K562 (cell line): ENCODE measurements at regions not wholly inside any gene's neighbourhood (a gene's known extent, or its start where the extent isn't known, plus 50 kb on each side); places are given as distances from the start of the nearest gene placed in this dataset.

Source experiments
- ATAC-seq: fragments of 200-7000 bp; cut with Tn5 transposase; 3 replicates; pipeline ENCODE4 v1.9.1; 2020; ENCODE audit warnings: moderate library complexity
- BruUV-seq: library from RNA; stranded (reverse); fragments of 400-500 nt; replicated peaks from 2 replicates; lab custom pipeline; 2021; lab: Mats Ljungman, UMichigan
- CTCF ChIA-PET: fragments of 300-600 bp; formaldehyde crosslinking; extraction: SDS; loops from one replicate; lab custom pipeline; 2021; ENCODE audit warnings: low intra/inter-chr PET ratio; lab: Yijun Ruan, JAX
- POLR2A ChIA-PET: fragments of 300-600, 350-650 bp; sonication (Branson Sonifier 250); formaldehyde crosslinking; extraction: SDS; loops from one replicate; lab custom pipeline; 2021; ENCODE audit warnings: antibody characterized with exemption, inconsistent platforms; lab: Yijun Ruan, JAX
- DNase-seq, 4 experiments: peaks; one replicate each; pipeline versions ENCODE4 v3.0.0 to v3.0.0-alpha.2; 2011 to 2018; ENCODE audit warnings: low spot score in 3 of 4, mixed read lengths in 3 of 4; ENCODE audit errors: extremely low read depth in 1 of 4
- FAIRE-seq: peaks from 2 replicates; lab custom pipeline; 2011; peaks lifted over from hg19 to GRCh38; lab: Jason Lieb, UNC
- H2AFZ ChIP-seq: 2 replicates; pipeline ENCODE4 v1.6.0; 2011; ENCODE audit warnings: low read depth, low read length, control low read depth, inconsistent platforms
- H3K27ac ChIP-seq: fragments of 200-600 bp; 3 replicates; pipeline ENCODE4 v1.8.0; 2011; ENCODE audit warnings: low read depth, mild to moderate bottlenecking, control low read depth, inconsistent platforms, low read length, moderate library complexity, mixed read lengths; ENCODE audit errors: extremely low read depth
- H3K27me3 ChIP-seq, 2 experiments: fragments of 300-600 bp in 1 of 2; 2 replicates in 1 of 2; 3 replicates in 1 of 2; pipeline versions ENCODE4 v1.6.0 to v1.8.0; 2011; ENCODE audit warnings: inconsistent platforms in 2 of 2, low read length in 2 of 2, mild to moderate bottlenecking in 1 of 2, mixed read lengths in 1 of 2, moderate library complexity in 1 of 2; ENCODE audit not compliant: control insufficient read depth in 2 of 2, insufficient read depth in 2 of 2
- H3K36me3 ChIP-seq: fragments of 300-600 bp; 3 replicates; pipeline ENCODE4 v1.8.0; 2011; ENCODE audit warnings: mild to moderate bottlenecking, low read length, inconsistent platforms; ENCODE audit not compliant: control insufficient read depth, insufficient read depth
- H3K4me1 ChIP-seq, 2 experiments: fragments of 200-600 bp in 1 of 2; replicated peaks in 1 of 2; 2 replicates in 1 of 2; 3 replicates in 1 of 2; pipeline versions ENCODE4 v1.5.1 to v1.8.0; 2011; ENCODE audit warnings: inconsistent platforms in 2 of 2, low read length in 2 of 2, mild to moderate bottlenecking in 1 of 2, mixed read lengths in 1 of 2, moderate library complexity in 1 of 2; ENCODE audit not compliant: control insufficient read depth in 2 of 2, insufficient read depth in 2 of 2
- H3K4me2 ChIP-seq: 2 replicates; pipeline ENCODE4 v1.6.1; 2011; ENCODE audit warnings: low read length, control low read depth, inconsistent platforms, mixed read lengths; ENCODE audit not compliant: insufficient read depth
- H3K4me3 ChIP-seq: fragments of 200-600 bp; sonication (generic), shearing (Covaris generic); 2 replicates; pipeline ENCODE4 v1.5.1; 2016; ENCODE audit warnings: control low read depth, inconsistent platforms
- H3K79me2 ChIP-seq: fragments of 200-600 bp; 3 replicates; pipeline ENCODE4 v1.8.0; 2011; ENCODE audit warnings: low read length, inconsistent platforms; ENCODE audit not compliant: control insufficient read depth, insufficient read depth
- H3K9ac ChIP-seq, 2 experiments: 2 replicates each; pipeline versions ENCODE4 v1.6.0 to v1.6.1; 2011; ENCODE audit warnings: low read depth in 2 of 2, low read length in 2 of 2, control low read depth in 1 of 2, inconsistent platforms in 1 of 2, mild to moderate bottlenecking in 1 of 2, mixed read lengths in 1 of 2; ENCODE audit not compliant: insufficient read depth in 1 of 2
- H3K9me1 ChIP-seq: one replicate; pipeline ENCODE4 v1.6.0; 2011; ENCODE audit warnings: inconsistent platforms, mild to moderate bottlenecking, low read length, moderate library complexity; ENCODE audit not compliant: control insufficient read depth, insufficient read depth
- H3K9me3 ChIP-seq: replicated peaks from 2 replicates; pipeline ENCODE4 v1.5.1; 2011; ENCODE audit warnings: low read depth, low read length, inconsistent platforms; ENCODE audit not compliant: control insufficient read depth, insufficient read depth
- H4K20me1 ChIP-seq: replicated peaks from 2 replicates; pipeline ENCODE4 v1.6.1; 2011; ENCODE audit warnings: low read length, inconsistent platforms, mixed read lengths; ENCODE audit not compliant: control insufficient read depth, insufficient read depth
- ARID1B ChIP-seq: fragments of 450-650 bp; IDR thresholded peaks from 2 replicates; pipeline ENCODE4 v1.6.1; 2016; ENCODE audit warnings: antibody characterized with exemption, mild to moderate bottlenecking, inconsistent platforms
- CEBPB ChIP-seq: fragments of 450-650 bp; IDR thresholded peaks from 2 replicates; pipeline ENCODE4 v1.6.1; 2016; ENCODE audit warnings: missing genetic modification characterization, missing compliant biosample characterization
- CEBPG ChIP-seq, 3 experiments: fragments of 200-800 bp in 1 of 3; sonication (Bioruptor generic) in 1 of 3; sonication (generic) in 1 of 3; formaldehyde crosslinking in 1 of 3; IDR thresholded peaks in 2 of 3; conservative IDR thresholded peaks in 1 of 3; 2 replicates each; pipeline versions ENCODE4 v1.6.1 to v1.8.0; 2016 to 2022; ENCODE audit warnings: missing compliant biosample characterization in 2 of 3, missing genetic modification characterization in 2 of 3, mild to moderate bottlenecking in 1 of 3, missing genetic modification reagents in 1 of 3
- LEF1 ChIP-seq: fragments of 450-650 bp; IDR thresholded peaks from 2 replicates; pipeline ENCODE4 v1.6.1; 2016; ENCODE audit warnings: mild to moderate bottlenecking
- NBN ChIP-seq: fragments of 450-650 bp; IDR thresholded peaks from 2 replicates; pipeline ENCODE4 v1.6.1; 2016; ENCODE audit warnings: low read depth, mild to moderate bottlenecking
- POU5F1 ChIP-seq: fragments of 150-350 bp; IDR thresholded peaks from 2 replicates; pipeline ENCODE4 v1.6.1; 2014; ENCODE audit warnings: borderline replicate concordance, low read length, low read depth, mild to moderate bottlenecking; ENCODE audit not compliant: partially characterized antibody
- TBP ChIP-seq: optimal IDR thresholded peaks from 2 replicates; pipeline ENCODE3; 2011; ENCODE audit warnings: low read depth, low read length, improper control_type of control experiment
- ZNF766 ChIP-seq: fragments of 200-800 bp; sonication (Bioruptor generic); conservative IDR thresholded peaks from 2 replicates; pipeline ENCODE4 v1.6.1; 2016; ENCODE audit warnings: missing genetic modification characterization, missing compliant biosample characterization
- WGBS: fragments of 100-300 bp; shearing (Covaris generic); methylation state at CpG from one replicate; pipeline ENCODE4 v1.1.6; 2016; ENCODE audit warnings: low coverage, mixed read lengths; ENCODE audit not compliant: insufficient coverage; ENCODE audit errors: missing lambda C conversion rate; 5-methylcytosine and 5-hydroxymethylcytosine counted together
- in situ Hi-C: fragments of 300-500 bp; cut with MboI; formaldehyde crosslinking; loops from 4 replicates; pipeline ENCODE4 v1.15.0; 2018; ENCODE audit warnings: inconsistent platforms, mixed read lengths
- intact Hi-C: fragments of 100-400 bp; cut with micrococcal nuclease; formaldehyde crosslinking; loops from 2 replicates; pipeline ENCODE4 v1.14.2; 2022

DNA sequence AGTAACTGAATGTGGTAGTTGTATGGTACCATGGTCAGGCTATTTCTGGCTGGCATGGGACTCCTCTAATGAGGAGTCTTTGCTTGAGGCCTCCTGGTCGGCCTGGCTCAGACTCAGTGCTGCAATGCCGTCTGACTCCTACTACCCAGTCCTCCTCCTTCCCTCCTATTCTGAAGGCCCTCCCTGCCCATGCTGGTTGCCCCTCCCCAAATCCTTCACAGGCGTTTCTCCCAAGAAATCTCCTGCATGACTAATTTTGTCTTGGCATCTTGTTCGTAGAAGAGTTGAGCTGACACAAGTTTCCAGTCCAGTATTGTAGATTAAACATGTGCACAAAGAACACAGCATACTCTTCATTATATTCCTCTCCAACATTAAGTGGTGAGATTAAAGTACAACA is 115.5 kb downstream of the NFKBIZ start:
- CTCF ChIA-PET = no interaction called here
- TF ChIP-seq ZNF766 (CRISPR knock-in tag) = no peak
- no peak for TF ChIP-seq POU5F1
- no peak for TF ChIP-seq LEF1
- TF ChIP-seq ARID1B = no peak
- TF ChIP-seq NBN = no peak
- intact Hi-C loops = loop anchor here (10.0 kb wide), 1 partner anchor 150 kb away; no protein-coding TSS in a partner anchor

DNA sequence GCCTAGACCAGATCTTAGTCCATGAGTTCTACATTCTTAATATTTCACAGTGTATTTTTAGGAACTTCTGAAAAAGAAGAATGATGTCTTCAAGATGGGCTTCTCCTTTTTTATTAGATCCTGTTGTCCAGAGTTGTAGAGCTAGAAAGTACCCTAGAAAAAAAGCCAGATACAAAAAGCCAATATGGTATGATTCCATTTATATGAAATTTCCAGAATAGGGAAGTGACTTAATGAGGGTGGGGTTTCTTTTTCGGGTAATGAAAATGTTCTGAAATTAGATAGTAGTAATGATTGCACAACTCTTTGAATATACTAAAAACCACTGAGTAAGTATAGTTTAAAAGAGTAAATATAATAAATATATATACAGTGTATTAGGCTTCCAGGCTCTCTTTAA is 116.9 kb downstream of the NFKBIZ start:
- Histone ChIP-seq H2AFZ (no peak overlapping the region), H3K27me3 (no peaks in the 10 kb centered on the region), H3K9ac (no peak overlapping the region), H3K36me3 (no peaks in the 10 kb centered on the region), H3K4me1 (no peaks in the 10 kb centered on the region), H3K4me3 (no peak overlapping the region), H3K79me2 (no peaks in the 10 kb centered on the region), H3K9me3 (no peaks in the 10 kb centered on the region), H3K27ac (no peak overlapping the region), H4K20me1 (no peaks in the 10 kb centered on the region), H3K9me1 (no peaks in the 10 kb centered on the region), H3K4me2 (no peak overlapping the region)
- POLR2A ChIA-PET = no interaction called here
- 0% methylated on average over 1 of the region's 1 CpG for WGBS
- ATAC-seq = no peak
- intact Hi-C loops = loop anchor here (10.0 kb wide), 1 partner anchor 151 kb away; no protein-coding TSS in a partner anchor
- TF ChIP-seq CEBPB (peak; percentile 59), CEBPG (CRISPR knock-in tag; IDR thresholded peaks at IDR 0.05) (no peak), CEBPG (tag; conservative IDR thresholded peaks at IDR 0.05 in 1 of 2, IDR thresholded peaks at IDR 0.05 in 1 of 2) (peak in 1 of 2 experiments; percentile 55; a peak in 1 of 4 replicates), TBP (no peak)
- BruUV-seq = no TSS peak
- FAIRE-seq = no peak
- no peak for DNase-seq
- in situ Hi-C loops = no loop called here
- CTCF ChIA-PET = no interaction called here

More for the DNA sequence above, 115.5 kb downstream of the NFKBIZ start:
- Histone ChIP-seq H3K4me2 (no peak overlapping the region), H3K9me3 (no peaks in the 10 kb centered on the region), H3K9me1 (no peaks in the 10 kb centered on the region), H3K4me1 (no peaks in the 10 kb centered on the region), H3K79me2 (no peaks in the 10 kb centered on the region), H3K36me3 (no peaks in the 10 kb centered on the region), H3K4me3 (no peak overlapping the region), H2AFZ (no peak overlapping the region), H3K9ac (no peak overlapping the region), H4K20me1 (no peaks in the 10 kb centered on the region), H3K27ac (no peak overlapping the region), H3K27me3 (no peaks in the 10 kb centered on the region)
- BruUV-seq = no TSS peak
- WGBS = 4% methylated on average over 4 of the region's 4 CpGs
- in situ Hi-C loops = no loop called here
- ATAC-seq = no peak
- no peak for FAIRE-seq
- POLR2A ChIA-PET = no interaction called here
- no peak for DNase-seq
